GM12891 (cell line): ENCODE measurements at regions not wholly inside any gene's neighbourhood (a gene's known extent, or its start where the extent isn't known, plus 50 kb on each side); places are given as distances from the start of the nearest gene placed in this dataset.

Source experiments
- POLR2A ChIP-seq: IDR thresholded peaks from 2 replicates; pipeline ENCODE4 v1.6.1; 2011; ENCODE audit warnings: low read depth, low read length, control low read depth
- POLR2AphosphoS5 ChIP-seq: IDR thresholded peaks from 2 replicates; pipeline ENCODE4 v1.6.1; 2011; ENCODE audit warnings: low read depth, low read length, control low read depth
- POU2F2 ChIP-seq: IDR thresholded peaks from 2 replicates; pipeline ENCODE4 v1.6.1; 2011; ENCODE audit warnings: low read depth, mild to moderate bottlenecking, control low read depth, low read length, moderate library complexity
- SPI1 ChIP-seq: IDR thresholded peaks from 2 replicates; pipeline ENCODE4 v1.6.1; 2011; ENCODE audit warnings: low read depth, low read length, control low read depth
- TAF1 ChIP-seq: IDR thresholded peaks from 2 replicates; pipeline ENCODE4 v1.6.1; 2011; ENCODE audit warnings: low read depth, low read length, control low read depth

GRCh38 chr18:40423291-40423690 lies 1531.7 kb upstream of the PIK3C3 start:
- no peak for TF ChIP-seq POLR2A
- TF ChIP-seq POLR2AphosphoS5, result no peak
- no peak for TF ChIP-seq TAF1
- TF ChIP-seq SPI1, result no peak
- TF ChIP-seq POU2F2, result no peak
